HG02571 (cell line): ENCODE measurements at regions not wholly inside any gene's neighbourhood (a gene's known extent, or its start where the extent isn't known, plus 50 kb on each side); places are given as distances from the start of the nearest gene placed in this dataset.

Experiments
- ATAC-seq: cut with Tn5 transposase; IDR thresholded peaks from one replicate; pipeline ENCODE4 v1.9.1; 2021; ENCODE audit warnings: mild to moderate bottlenecking, moderate library complexity; ENCODE audit not compliant: unreplicated experiment

DNA sequence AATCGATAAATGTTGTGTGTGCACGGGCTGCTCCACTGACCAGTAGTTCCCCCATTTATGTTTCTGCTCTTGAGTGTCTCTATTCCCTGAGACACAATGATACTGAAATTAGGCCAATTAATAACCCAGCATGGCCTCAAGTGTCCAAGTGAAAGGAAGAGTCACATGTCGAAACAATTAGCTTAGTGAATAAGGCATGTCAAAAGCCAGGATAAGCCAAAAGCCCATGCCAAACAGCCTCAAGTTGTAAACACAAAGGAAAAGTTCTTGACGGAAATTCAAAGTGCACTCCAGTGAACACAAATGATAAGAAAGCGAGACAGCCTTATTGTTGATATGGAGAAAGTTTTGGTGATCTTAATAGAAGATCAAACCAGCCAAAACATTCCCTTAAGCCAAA lies 167.1 kb upstream of the C1QTNF7 start:
- ATAC-seq = no peak

DNA sequence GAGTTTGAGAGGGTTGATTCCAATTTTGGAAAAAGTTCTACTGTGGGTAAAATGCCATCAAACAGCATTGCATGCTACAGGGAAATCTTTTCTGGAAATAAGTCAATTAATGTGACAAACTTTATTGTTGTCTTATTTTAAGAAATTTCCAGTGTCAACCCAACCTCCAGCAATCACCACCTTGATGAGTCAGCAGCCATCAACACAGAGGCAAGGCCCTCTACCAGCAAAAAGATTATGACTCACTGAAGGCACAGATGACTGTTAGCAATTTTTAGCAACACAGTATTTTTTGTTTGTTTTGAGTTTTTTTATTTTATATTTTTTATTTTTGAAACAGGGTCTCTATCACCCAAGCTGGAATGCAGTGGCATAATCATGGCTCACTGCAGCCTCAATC lies 165.4 kb upstream of the C1QTNF7 start:
- ATAC-seq = no peak

DNA sequence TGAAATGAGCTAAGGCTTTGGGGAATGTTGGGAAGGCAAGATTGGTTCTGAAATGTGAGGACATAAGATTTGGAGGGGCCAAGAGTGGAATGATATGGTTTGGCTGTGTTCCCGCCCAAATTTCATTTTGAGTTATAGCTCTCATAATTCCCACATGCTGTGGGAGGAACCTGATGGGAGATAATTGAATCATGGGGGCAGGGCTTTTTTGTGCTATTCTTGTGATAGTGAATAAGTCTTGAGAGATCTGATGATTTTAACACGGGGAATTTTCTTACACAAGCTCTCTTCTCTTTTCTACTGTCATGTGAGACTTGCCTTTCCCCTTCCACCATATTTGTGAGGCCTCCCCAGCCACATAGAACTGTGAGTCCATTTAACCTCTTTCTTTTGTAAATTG lies 157.6 kb upstream of the C1QTNF7 start:
- ATAC-seq = no peak

GRCh38 chr4:15286041-15286440 lies 141.8 kb upstream of the C1QTNF7 start:
- ATAC-seq = no peak

- ATAC-seq = no peak
Observed at GRCh38 chr4:15291122-15291521, 136.7 kb upstream of the C1QTNF7 start.

DNA sequence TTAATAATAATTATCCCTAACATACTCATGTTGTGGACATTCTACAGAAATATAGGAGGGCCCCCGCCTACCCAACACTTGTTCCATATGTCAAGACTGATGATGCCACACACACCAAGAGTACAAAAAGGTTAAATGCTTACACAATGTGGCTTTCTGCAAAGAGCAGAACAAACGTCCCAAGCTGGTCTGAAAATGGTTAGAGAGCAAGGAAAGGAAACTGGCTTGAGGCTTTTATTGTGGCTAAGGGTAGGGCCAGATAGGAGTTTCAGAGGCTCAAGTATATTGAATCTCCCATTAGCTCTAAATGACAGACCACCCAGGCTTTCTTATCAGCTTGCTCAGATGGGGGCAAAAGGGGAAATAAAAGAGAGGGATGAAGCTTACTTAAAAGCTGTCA lies 134.1 kb upstream of the C1QTNF7 start:
- ATAC-seq = no peak

GRCh38 chr4:15294202-15294601 lies 133.6 kb upstream of the C1QTNF7 start:
- no peak for ATAC-seq

DNA sequence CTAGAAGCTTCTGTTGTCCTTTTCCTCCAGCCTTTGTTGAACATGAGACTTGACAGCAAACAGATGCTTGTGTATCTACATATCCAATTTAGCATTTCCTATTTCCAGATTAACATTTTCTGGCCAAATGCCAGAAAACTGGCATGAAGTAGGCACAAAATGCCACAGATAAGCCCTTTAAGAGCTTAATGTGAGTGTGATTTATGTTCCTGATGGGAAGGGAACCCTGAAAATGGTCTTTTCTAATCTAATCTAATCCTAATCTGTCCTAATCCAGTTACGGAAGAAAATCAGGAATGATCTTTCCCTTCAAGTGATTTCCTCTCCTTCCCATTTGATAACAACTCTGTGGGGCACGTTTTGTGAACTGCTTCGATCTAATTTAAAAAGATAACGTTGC lies 133.0 kb upstream of the C1QTNF7 start:
- ATAC-seq = no peak

DNA sequence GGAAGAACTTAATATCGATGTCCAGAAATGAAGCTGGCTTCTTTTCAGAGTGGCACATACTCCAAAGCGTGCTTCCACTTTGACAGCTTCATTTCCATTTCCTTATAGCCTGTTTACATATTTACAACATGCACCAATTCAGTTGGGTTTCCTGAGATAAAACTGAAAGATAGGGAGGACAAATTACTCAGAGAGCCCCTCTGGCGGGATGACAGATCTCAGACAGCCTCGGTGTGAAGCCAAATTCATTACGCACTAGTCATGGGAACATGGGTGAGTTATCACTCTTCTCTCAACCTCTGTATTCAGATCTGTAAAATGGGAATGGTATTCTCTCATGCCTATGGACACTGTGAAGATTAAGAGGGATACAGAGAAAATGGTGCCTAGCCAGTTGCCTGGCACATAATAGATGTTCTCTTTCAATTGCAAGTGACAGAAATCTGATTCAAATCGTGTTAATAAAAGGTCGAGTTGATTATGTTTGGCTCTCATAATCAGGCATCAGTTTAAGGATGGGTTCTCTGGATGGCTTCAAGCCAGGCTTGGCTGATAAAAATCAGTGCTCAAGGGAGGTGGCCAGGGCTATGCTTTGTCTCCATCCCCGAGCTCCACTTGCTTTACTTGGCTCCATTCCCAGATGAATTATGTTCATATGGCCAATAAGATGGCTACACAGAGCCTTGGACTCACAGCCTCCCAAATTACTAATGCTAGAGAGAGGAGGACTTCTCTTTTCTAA lies 132.2 kb upstream of the C1QTNF7 start:
- no peak for ATAC-seq

- ATAC-seq = no peak
Observed at GRCh38 chr4:15297344-15297743, 130.5 kb upstream of the C1QTNF7 start.

DNA sequence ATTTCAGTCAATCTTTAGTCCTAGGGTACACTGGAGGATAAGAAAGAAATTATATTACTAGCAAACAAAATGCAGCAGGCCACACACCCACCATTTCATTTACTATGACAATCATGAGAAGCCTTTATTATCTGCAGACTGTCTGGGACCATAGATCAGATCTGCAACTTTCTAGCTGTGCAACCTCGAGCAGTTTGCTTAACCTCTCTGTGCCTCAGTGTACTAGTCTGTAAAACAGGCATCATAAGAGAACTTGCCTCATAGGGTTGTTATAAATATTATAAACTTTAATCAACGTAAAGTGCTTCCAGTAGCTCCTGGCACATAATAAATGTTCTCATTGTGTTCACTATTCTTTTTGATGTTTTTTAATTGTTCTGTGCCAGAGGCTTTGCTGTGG lies 128.2 kb upstream of the C1QTNF7 start:
- ATAC-seq = no peak

DNA sequence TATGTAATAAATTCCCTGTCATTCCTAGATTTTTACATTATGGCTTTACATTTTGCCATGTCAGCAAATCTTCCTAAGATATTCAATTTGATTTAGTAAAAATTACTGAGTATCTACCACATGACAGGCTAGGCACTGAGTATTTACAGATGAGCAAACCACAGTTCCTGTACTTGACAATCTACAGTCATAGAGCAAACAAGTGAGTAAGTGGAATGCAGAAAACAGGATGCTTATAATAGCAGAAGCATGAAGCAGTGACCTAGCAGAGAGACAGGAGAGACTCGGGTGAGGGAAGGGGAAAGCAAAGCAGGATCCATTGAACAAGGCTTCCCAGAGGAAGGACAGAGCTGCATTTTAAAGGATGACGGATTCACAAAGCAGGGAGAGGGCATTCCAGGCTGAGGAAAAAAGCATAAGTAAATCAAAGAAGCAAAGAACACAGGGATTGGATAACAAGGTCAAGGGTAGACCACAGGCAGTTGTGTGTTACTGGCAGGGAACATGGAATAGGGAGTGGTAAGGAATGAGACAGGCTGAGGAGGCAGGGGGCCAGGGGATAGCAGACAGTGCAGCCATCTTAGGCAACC lies 124.7 kb upstream of the C1QTNF7 start:
- no peak for ATAC-seq

GRCh38 chr4:15314974-15315373 lies 112.9 kb upstream of the C1QTNF7 start:
- ATAC-seq = no peak

DNA sequence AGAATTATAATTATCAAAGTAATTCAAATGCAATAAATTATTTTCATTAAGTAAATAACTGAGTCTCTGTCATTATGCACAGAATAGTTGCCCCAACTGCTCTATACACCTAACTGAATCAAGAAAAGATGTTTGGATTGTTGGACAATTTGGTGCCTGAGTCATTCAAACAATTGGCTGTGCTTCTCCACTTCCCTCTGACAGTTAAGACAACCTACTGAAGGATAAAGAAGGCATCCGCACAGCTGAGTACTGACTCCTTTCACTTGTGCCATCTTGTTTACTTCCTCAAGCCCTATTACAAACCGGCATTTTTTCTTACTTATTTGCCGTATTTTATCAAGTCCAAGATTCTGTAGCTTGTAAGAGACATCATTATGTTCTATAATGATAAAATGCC lies 110.6 kb upstream of the C1QTNF7 start:
- ATAC-seq = no peak

GRCh38 chr4:15318621-15319348 lies 109.0 kb upstream of the C1QTNF7 start:
- no peak for ATAC-seq

DNA sequence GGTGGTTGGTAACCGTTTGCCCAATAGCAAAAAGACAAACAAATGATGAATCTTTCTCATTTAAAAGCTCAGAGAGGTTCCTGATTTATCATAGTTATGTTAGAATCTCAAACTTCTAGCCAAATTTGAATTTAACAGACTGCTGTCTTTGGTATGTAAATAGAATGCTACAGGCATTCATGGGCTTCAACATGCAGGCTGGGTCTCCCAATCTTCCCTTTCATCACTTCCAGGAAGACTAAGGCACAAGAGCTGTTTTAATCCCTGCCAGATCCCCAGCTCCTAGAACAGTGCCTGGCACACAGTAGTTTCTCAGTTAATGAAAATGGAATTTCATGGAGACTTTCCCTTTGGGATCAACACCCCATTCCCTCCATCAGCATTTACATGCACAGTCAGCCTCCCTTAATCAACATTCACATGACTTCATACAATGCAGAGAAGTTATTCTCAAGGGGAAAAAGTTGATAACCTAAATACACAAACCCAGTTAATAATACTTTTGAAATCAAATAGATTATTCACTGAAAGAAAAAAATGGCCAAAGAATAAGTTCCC lies 107.6 kb upstream of the C1QTNF7 start:
- ATAC-seq = no peak

DNA sequence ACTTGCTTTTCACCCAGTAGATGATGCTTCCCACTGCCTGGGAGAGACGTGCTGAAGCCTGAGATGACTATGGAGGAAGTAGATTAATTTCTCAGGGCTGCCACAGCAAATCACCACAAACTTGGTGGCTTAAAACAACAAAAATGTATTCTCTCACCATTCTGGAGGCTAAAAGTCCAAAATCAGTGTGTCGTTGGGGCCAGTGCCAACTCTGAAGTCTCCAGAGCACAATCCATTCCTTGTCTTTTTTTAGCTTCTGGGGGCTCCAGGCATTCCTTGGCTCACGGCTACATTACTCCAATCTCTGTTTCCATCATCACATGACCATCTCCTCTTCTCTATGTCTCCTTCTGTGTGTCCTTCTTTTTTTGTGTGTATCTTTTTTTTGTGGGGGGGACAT lies 105.8 kb upstream of the C1QTNF7 start:
- no peak for ATAC-seq

DNA sequence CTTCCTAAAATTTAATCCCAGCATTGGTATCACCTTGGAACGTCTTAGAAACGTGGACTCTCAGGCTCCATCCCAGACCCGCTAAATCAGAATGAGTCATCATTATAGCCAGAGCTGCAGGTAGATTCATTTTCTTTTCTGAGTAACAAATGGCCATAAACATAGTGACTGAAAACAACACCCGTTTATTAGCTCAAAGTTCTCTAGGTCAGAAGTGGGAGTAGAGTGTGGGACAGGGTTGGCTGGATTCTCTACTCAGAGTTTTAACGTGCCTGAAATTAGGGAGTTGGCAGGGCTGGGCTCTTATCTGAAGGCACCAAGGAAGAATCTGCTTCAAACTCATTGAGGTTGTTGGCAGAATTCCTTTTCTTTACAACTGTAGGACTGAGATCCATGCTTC lies 101.8 kb upstream of the C1QTNF7 start:
- no peak for ATAC-seq

DNA sequence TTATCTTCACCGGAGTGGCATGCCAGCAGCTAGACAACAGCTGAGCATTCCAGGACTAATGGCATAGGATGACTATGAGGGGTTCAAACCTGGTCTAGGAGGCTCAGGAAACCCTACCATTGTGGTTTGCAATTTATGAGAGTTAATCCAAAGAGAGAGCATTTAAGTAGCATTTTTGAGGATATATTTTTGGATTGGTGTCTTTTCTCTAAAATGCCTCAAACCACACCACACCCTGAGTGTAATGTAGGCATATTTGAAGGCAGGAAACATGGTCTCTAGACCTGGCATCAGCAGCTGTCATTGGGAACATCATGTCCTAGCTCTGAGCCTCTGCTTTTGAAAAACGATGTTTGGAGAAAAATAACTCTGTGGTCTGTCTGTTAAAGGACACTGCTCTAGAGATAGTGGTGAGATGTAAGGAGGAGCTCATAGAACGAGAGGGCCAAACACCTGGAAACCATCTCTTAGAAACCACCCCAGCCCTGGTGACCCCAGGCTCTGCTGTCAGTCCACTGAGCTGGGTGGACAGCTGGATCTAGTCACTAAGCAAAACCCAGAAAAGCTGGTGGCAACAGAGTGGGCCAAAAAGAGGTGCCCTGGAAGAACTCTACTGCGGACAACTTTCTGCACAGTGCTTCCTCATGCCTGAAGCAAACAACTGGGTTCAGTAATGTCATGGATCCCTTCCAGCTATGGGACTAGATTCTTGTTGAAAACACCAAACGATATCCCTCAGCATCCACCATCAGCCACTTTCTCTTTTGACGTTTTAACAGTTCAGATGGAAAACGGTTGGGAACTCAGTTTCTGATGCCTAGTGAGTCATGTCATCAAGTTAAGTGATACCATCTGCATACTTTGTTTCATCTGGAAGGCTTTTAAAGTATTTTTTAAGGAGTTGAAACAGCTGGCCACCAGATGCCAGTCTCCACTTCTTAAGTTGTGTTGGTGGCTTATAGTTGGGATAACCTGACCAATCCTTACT lies 100.2 kb upstream of the C1QTNF7 start:
- no peak for ATAC-seq

GRCh38 chr4:15331930-15332329 lies 95.9 kb upstream of the C1QTNF7 start:
- no peak for ATAC-seq

DNA sequence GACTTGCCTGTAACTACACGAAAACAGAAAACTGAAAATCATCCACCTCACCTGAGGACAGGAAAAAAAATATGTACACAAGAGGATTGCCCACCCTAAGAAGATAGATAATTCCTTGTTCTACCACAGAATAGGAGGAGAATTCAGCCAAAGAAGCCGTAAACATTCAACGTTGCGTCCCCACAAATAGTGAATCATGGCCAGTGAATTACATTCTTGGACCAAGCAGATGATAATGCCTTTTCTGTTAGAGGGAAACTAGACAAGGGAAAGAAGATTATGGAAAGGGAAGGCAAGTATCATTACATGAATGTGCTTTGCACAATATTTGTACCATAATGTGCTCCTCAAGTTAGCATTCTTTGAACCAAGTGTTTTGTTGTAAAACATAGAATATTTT lies 95.5 kb upstream of the C1QTNF7 start:
- no peak for ATAC-seq
